GM19023 (cell line): ENCODE measurements at regions not wholly inside any gene's neighbourhood (a gene's known extent, or its start where the extent isn't known, plus 50 kb on each side); places are given as distances from the start of the nearest gene placed in this dataset.
"Not testable (repeated sequence)": the region's sequence is repeated elsewhere in the genome, so short reads cannot be mapped to it uniquely, and the experiment has no call there.

Experiments
- ATAC-seq: cut with Tn5 transposase; IDR thresholded peaks from one replicate; pipeline ENCODE4 v1.9.1; 2021; ENCODE audit warnings: mild to moderate bottlenecking, moderate library complexity; ENCODE audit not compliant: unreplicated experiment

DNA sequence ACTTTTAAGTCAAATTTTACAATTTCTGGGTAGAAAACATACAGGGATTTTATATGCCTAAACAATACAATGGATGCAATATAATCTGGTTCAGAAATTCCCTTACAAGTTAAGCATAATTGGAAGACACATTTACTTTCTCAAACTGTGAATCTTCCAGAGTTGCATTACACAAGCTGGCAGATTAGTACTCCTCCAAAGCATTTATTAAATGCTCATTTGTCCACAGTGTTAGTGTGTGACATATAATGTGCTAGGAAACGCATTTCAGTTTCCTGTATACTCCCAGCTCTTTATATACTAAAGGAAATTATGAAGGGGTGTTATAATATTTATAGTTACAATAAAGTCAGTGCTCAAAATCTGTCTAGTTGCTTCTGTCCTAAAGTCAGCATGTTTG is 239.0 kb upstream of the FIGN start:
- ATAC-seq: no peak

GRCh38 chr2:163970058-163970813 is 234.4 kb upstream of the FIGN start:
- no peak for ATAC-seq

DNA sequence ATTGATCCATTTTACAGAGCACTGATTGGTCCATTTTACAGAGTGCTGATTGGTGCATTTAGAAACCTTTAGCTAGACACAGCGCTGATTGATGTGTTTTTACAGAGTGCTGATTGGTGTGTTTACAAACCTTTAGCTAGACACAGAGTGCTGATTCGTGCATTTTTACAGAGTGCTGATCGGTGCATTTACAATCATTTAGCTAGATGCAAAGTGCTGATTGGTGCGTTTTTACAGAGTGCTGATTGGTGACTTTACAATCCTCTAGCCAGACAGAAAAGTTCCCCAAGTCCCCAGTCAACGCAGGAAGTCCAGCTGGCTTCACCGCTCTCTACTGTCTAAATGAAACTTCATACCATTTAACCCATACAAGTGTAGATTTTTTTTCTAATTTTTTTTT is 228.5 kb upstream of the FIGN start:
- ATAC-seq: not testable (repeated sequence)

DNA sequence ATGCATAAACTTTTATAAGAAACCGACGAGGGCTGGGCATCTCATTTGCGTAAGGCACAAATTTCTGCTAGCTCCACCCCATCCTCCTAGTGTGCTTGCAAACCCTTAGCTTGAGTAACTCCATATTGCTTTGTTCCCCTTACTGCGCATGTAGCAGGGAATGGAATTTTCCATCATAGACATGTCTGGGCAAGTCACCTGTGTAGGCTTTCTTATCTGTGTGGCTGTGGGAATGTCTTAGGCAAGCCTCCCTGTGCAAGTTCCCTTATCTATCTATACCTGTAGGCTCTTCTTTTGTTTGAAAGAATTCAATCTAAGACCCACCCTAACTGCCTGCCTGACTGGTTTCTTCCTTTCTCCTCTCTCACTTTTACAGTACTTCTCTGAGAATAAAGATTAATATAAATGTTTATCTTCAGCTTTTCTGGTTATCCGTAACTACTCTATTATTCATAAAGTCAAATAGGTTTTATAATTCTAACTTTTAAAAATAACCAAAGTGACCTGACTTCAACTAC is 217.6 kb upstream of the FIGN start:
- ATAC-seq: no peak

DNA sequence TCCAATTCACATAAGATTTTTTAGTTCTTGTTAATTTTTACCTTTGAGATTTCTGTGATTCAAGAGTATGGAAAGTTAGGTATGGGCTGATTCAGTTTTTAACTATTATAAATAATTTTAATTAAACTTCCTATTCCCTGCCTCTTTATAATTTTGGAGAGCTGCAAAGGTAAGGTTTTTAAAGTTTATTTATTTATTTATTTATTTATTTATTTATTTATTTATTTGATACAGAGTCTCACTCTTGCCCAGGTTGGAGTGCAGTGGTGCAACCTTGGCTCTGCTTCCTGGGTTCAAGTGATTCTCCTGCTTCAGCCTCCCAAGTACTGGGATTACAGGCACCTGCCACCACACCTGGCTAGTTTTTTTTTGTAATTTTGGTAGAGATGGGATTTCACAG is 215.5 kb upstream of the FIGN start:
- ATAC-seq: no peak

- ATAC-seq: no peak
These were observed 213.9 kb upstream of the FIGN start for GRCh38 chr2:163949693-163950092.

DNA sequence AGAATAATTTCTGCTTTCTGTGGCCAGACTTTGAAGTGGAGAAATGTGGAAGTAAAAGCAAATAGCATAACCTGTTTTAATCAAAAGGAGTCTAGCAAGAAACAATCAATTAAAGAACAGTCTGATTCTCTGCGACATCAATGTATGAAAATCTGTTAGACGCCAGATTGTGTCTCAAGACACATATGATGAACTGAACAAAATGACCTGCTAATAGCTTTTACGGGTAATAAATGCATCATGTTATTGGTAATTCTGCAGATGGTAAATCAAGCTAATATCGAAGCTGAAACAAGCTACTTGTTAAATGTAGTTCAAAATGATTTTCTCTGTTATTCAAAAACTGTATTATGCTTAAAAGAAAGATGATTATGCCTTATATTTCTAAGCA is 208.5 kb upstream of the FIGN start:
- no peak for ATAC-seq

- ATAC-seq: no peak
These were observed 207.9 kb upstream of the FIGN start for GRCh38 chr2:163943403-163944346.

- ATAC-seq: no peak
These were observed 198.3 kb upstream of the FIGN start for GRCh38 chr2:163934131-163934530.

DNA sequence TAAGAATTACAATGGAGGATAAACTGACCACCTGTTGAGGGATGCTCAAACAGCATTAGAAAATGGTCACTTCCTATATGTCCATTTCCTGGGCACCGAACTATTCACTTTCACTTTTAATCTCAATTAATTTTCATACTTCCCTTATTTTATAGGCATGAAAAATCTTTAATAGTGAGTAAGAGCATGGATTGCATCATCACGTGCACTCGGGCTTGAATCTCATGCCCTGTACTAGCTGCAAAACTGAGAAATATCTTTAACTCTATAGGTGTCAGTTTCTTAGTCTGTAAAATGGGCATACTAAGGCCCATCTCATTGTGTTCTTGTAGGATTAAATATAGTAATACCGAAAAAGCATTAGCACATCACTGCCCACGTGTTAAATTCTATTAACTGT is 183.9 kb upstream of the FIGN start:
- ATAC-seq: no peak

DNA sequence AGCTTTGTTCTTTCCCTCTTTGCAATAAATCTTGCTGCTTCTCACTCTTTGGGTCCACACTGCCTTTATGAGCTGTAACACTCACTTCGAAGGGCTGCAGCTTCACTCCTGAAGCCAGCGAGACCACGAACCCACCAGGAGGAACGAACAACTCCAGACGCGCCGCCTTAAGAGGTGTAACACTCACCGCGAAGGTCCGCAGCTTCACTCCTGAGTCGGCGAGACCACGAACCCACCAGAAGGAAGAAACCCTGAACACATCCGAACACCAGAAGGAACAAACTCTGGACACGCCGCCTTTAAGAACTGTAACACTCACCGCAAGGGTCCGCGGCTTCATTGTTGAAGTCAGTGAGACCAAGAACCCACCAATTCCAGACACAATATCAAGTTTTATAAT is 178.7 kb upstream of the FIGN start:
- ATAC-seq: not testable (repeated sequence)

- ATAC-seq: not testable (repeated sequence)
These were observed 177.7 kb upstream of the FIGN start for GRCh38 chr2:163913532-163913944.

GRCh38 chr2:163909411-163910080 is 173.7 kb upstream of the FIGN start:
- ATAC-seq: no peak

GRCh38 chr2:163906410-163906809 is 170.6 kb upstream of the FIGN start:
- no peak for ATAC-seq

DNA sequence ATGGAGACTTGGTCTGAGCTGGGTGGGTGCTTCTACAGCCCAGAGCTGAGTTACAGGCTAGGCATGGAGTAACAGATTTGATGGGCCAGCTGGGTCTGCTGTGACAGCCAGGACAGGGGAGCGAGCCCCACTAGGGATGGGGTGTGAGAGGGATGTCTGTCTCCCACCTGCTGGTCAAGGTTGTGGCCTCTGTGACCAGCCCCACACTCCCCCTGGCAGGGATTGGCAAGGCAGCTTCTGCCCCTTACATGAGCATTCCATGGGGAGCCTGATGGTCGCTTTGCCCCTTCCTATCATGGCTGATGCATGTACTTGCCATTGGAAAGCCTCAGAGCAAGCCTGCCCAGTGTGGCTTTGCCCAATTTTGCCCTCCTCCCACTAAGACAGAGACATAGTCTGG is 162.0 kb upstream of the FIGN start:
- no peak for ATAC-seq

DNA sequence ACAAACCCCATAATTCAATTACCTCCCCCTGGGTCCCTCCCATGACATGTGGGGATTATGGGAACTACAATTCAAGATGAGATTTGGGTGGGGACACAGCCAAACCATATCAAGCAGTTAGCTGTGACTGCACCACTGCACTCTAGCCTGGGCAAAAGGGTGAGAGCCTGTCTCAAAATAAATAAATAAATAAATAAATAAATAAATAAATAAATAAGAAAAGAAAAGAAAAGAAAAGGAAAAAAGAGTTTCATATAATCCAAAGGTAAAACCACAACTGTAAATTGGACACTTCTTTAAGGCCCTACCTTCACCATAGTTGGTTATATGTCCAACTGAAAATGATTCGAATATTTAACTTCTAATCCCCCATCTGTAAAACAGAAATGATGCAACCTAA is 157.6 kb upstream of the FIGN start:
- ATAC-seq: not testable (repeated sequence)

DNA sequence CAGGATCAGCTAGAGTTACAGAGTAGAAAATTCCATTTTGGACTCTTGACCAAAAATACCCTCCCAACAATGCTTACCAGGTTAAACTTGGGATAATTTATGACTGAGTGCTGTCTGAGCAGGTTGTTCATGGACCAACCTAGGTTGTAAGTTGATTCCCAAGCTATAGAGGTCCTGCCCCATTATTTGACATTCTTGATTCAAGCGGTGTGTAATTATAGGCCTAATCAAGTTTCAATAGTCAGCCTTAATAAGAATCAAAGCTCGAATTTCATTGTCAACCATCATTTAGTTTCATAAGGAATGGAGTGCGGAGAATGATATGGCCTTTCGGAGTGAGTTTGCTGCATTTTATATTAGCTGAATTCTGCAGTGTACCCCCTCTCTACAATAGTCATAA is 152.8 kb upstream of the FIGN start:
- ATAC-seq: no peak

GRCh38 chr2:163887182-163887581 is 151.4 kb upstream of the FIGN start:
- ATAC-seq: no peak

DNA sequence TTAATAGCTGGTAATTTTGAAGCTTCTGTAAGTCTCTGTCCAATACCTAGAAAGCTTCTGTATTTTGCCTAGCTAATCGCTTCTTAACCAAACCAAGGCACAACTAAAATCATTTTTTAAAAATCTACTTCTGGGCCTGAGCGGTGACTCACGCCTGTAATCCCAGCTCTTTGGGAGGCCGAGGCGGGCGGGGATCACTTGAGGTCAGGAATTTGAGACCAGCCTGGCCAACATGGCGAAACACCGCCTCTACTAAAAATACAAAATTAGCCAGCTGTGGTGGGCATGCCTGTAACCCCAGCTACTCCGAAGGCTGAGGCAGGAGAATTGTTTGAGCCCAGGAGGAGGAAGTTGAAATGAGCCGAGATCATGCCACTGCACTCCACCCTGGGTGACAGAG is 148.6 kb upstream of the FIGN start:
- ATAC-seq: no peak

DNA sequence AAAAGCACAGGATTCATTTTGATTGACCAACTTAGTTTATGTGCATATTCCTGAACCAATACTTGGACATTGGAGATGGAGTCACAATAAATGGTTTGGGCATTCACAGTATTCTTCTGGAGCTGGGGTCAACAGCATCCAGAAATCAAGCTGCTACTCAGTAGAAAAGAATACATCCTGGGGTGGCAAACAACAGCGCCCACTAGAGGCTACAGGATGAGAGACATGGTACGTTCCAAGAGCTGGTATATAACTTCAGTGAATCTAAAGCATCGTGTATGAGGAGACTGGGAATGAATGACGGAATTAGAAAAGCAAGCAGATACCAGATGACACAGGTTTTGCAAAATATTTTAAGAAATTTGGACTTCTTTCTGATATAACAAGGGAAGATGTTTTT is 142.9 kb upstream of the FIGN start:
- ATAC-seq: no peak

- no peak for ATAC-seq
These were observed 141.5 kb upstream of the FIGN start for GRCh38 chr2:163877316-163877715.
